ENCODE measurements at regions not wholly inside any gene's neighbourhood (a gene's known extent, or its start where the extent isn't known, plus 50 kb on each side); places are given as distances from the start of the nearest gene placed in this dataset.

DNA sequence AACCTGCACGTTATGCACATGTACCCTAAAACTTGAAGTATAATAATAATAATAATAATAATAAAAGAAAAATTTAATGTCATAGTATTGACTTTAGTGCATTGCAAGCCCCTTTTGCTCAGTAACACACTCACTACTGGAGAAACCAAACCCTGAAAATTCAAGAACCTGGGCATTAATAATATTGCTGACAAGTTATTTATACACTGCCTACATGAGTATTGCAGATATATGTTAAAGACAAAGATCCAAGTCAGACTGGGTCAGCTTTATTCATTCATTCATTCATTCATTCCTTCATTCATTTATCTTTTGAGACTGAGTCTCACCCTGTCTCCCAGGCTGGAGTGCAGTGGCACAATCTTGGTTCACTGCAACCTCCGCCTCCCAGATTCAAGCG lies 1711.2 kb downstream of the TP53TG3F start:
- intact Hi-C loops (cut with DNase I), result no loop called here
- Histone ChIP-seq H3K9me3 (no peaks in the 10 kb centered on the region), H3K27me3 (no peaks in the 10 kb centered on the region), H3K4me3 (no peak overlapping the region), H3K4me1 (ENCODE audit: insufficient read depth) (no peaks in the 10 kb centered on the region), H3K27ac (no peak overlapping the region), H3K36me3 (no peaks in the 10 kb centered on the region)
- WGBS, 3 donors, result 85% methylated on average over 3 of the region's 3 CpGs
- no peak for DNase-seq
- no peak for TF ChIP-seq CTCF (IDR thresholded peaks at IDR 0.05)
- no peak for TF ChIP-seq POLR2A (IDR thresholded peaks at IDR 0.05)

DNA sequence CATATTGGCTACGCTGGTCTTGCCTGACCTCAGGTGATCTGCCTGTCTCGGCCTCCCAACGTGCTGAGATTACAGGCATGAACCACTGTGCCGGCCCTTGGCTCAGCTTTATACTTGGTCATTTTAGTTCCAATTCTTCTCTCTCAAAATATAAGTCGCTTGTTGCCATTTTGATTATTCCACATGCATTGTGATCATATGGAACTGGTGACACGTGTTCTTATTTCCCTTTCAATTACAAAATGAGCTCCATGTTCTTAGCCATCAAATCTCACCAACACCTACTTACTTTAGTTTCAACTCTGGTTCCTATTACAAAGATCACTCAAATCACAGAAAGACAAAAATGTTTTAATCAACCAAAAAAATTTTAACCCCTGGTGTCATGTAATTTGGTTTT lies 1711.7 kb downstream of the TP53TG3F start:
- no peaks in the 10 kb centered on the region for H3K4me1 ChIP-seq (ENCODE audit: insufficient read depth)
- intact Hi-C loops (cut with DNase I), result no loop called here
- WGBS, 3 donors, result 62 to 70% (median 65%) methylated on average over 6 of the region's 6 CpGs
- no peaks in the 10 kb centered on the region for H3K27me3 ChIP-seq
- TF ChIP-seq CTCF (IDR thresholded peaks at IDR 0.05), result no peak
- no peak for TF ChIP-seq EP300 (IDR thresholded peaks at IDR 0.05)
- no peak for TF ChIP-seq POLR2A (IDR thresholded peaks at IDR 0.05)
- no peak overlapping the region for H3K4me3 ChIP-seq
- no peaks in the 10 kb centered on the region for H3K9me3 ChIP-seq
- no peaks in the 10 kb centered on the region for H3K36me3 ChIP-seq
- no peak for DNase-seq
- no peak overlapping the region for H3K27ac ChIP-seq

- 86 to 92% (median 89%) methylated on average over 25 to 29 of the region's 29 CpGs for WGBS, 3 donors
- Histone ChIP-seq H3K36me3 (no peaks in the 10 kb centered on the region), H3K27me3 (no peaks in the 10 kb centered on the region), H3K4me3 (no peak overlapping the region), H3K27ac (no peak overlapping the region), H3K4me1 (ENCODE audit: insufficient read depth) (no peaks in the 10 kb centered on the region), H3K9me3 (no peaks in the 10 kb centered on the region)
- DNase-seq, result no peak
- no peak for TF ChIP-seq EP300 (IDR thresholded peaks at IDR 0.05)
- TF ChIP-seq POLR2A (IDR thresholded peaks at IDR 0.05), result no peak
- TF ChIP-seq CTCF (IDR thresholded peaks at IDR 0.05), result no peak
- intact Hi-C loops (cut with DNase I), result no loop called here
Observed at GRCh38 chr16:35173295-35173694, 1713.9 kb downstream of the TP53TG3F start.

- intact Hi-C loops (cut with DNase I), result no loop called here
- no peak for DNase-seq
- no peaks in the 10 kb centered on the region for H3K36me3 ChIP-seq
- H3K27me3 ChIP-seq, result no peaks in the 10 kb centered on the region
- 70 to 81% (median 71%) methylated on average over 3 to 4 of the region's 4 CpGs for WGBS, 3 donors
- no peak overlapping the region for H3K4me3 ChIP-seq
- H3K27ac ChIP-seq, result no peak overlapping the region
- H3K9me3 ChIP-seq, result no peaks in the 10 kb centered on the region
- TF ChIP-seq POLR2A (IDR thresholded peaks at IDR 0.05), result no peak
- TF ChIP-seq EP300 (IDR thresholded peaks at IDR 0.05), result no peak
- no peak for TF ChIP-seq CTCF (IDR thresholded peaks at IDR 0.05)
- H3K4me1 ChIP-seq (ENCODE audit: insufficient read depth), result no peaks in the 10 kb centered on the region
Observed at GRCh38 chr16:35174016-35174415, 1714.6 kb downstream of the TP53TG3F start.

DNA sequence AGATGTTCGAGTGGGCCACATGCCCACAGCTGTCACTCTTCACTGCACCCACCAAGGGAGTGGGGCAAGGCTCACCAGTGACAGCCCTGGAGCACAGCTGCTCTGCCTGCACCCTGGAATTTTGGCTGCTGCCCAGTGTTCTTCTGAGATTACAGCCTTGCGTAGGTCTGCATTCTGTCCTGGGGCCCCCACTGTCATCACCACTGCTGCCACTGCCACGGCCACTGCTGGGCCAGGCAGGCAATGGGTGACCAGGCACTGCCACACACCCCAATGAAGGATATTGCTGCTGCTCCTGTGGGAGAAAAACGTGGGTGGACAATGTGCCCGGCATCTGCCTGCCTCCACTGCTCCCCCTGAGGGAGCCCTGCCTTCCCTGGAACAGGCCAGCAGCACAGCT lies 1717.0 kb downstream of the TP53TG3F start:
- Histone ChIP-seq H3K9me3 (no peaks in the 10 kb centered on the region), H3K27ac (no peak overlapping the region), H3K4me1 (ENCODE audit: insufficient read depth) (no peaks in the 10 kb centered on the region), H3K4me3 (no peak overlapping the region), H3K27me3 (no peaks in the 10 kb centered on the region), H3K36me3 (no peaks in the 10 kb centered on the region)
- no peak for DNase-seq
- TF ChIP-seq CTCF (IDR thresholded peaks at IDR 0.05) (no peak), POLR2A (IDR thresholded peaks at IDR 0.05) (no peak)
- intact Hi-C loops (cut with DNase I), result no loop called here
- 56 to 62% (median 58%) methylated on average over 5 of the region's 5 CpGs for WGBS, 3 donors
